ENCODE measurements at regions not wholly inside any gene's neighbourhood (a gene's known extent, or its start where the extent isn't known, plus 50 kb on each side); places are given as distances from the start of the nearest gene placed in this dataset.

- TF ChIP-seq CTCF (conservative IDR thresholded peaks at IDR 0.05) = no peak
- TF ChIP-seq EZH2 (IDR thresholded peaks at IDR 0.05; ENCODE audit: low read depth) = no peak
Measured at GRCh38 chr6:90462102-90462501, 124.8 kb downstream of the MAP3K7 start.

Data from PC-9 (cell line).